ENCODE measurements at regions not wholly inside any gene's neighbourhood (a gene's known extent, or its start where the extent isn't known, plus 50 kb on each side); places are given as distances from the start of the nearest gene placed in this dataset.

- no peaks in the 10 kb centered on the region for H3K27me3 ChIP-seq (ENCODE audit: control insufficient read depth in 3 of 3, insufficient read depth in 3 of 3, low read length in 2 of 3)
- ATAC-seq (ENCODE audit: insufficient read depth, low FRiP score) (no peak), DNase-seq (no peak)
- H3K9me3 ChIP-seq (ENCODE audit: control insufficient read depth in 4 of 4, insufficient read depth in 3 of 4, low read length in 3 of 4): peaks cover 0 to 9% (median 3%) of the 10 kb centered on the region in 4 donors
- H3K4me1 ChIP-seq (ENCODE audit: control insufficient read depth in 5 of 5, insufficient read depth in 5 of 5, low read length in 5 of 5): no peaks in the 10 kb centered on the region
- TF ChIP-seq CTCF (IDR thresholded peaks at IDR 0.05; ENCODE audit: control extremely low read depth, extremely low read depth): no peak
- H3K4me3 ChIP-seq: no peak overlapping the region
- H3K9ac ChIP-seq (ENCODE audit: insufficient read depth in 1 of 2, low read length in 2 of 2): no peak overlapping the region
- no peak overlapping the region for H3K27ac ChIP-seq (ENCODE audit: low read depth in 1 of 2, low read length in 1 of 2)
- H3K36me3 ChIP-seq (ENCODE audit: control insufficient read depth in 4 of 4, insufficient read depth in 4 of 4, low read length in 4 of 4): no peaks in the 10 kb centered on the region
These were observed 445.3 kb downstream of the HTR7 start for GRCh38 chr10:90412582-90412981.

GRCh38 chr10:90413196-90413595, 444.6 kb downstream of the HTR7 start:
- H3K27me3 ChIP-seq (ENCODE audit: control insufficient read depth in 3 of 3, insufficient read depth in 3 of 3, low read length in 2 of 3): no peaks in the 10 kb centered on the region
- H3K4me1 ChIP-seq (ENCODE audit: control insufficient read depth in 5 of 5, insufficient read depth in 5 of 5, low read length in 5 of 5): no peaks in the 10 kb centered on the region
- peaks cover 0 to 9% (median 3%) of the 10 kb centered on the region in 4 donors for H3K9me3 ChIP-seq (ENCODE audit: control insufficient read depth in 4 of 4, insufficient read depth in 3 of 4, low read length in 3 of 4)
- DNase-seq: no peak
- no peaks in the 10 kb centered on the region for H3K36me3 ChIP-seq (ENCODE audit: control insufficient read depth in 4 of 4, insufficient read depth in 4 of 4, low read length in 4 of 4)
- 64 to 81% methylated on average over 3 of the region's 3 CpGs for WGBS, 2 donors
- H3K4me3 ChIP-seq: no peak overlapping the region
- no peak overlapping the region for H3K27ac ChIP-seq (ENCODE audit: low read depth in 1 of 2, low read length in 1 of 2)
- no peak for TF ChIP-seq CTCF (IDR thresholded peaks at IDR 0.05; ENCODE audit: control extremely low read depth, extremely low read depth)
- no peak overlapping the region for H3K9ac ChIP-seq (ENCODE audit: insufficient read depth in 1 of 2, low read length in 2 of 2)
- no peak for ATAC-seq (ENCODE audit: insufficient read depth, low FRiP score)

- Histone ChIP-seq H3K9me3 (ENCODE audit: control insufficient read depth in 4 of 4, insufficient read depth in 3 of 4, low read length in 3 of 4) (peaks cover 0 to 5% (median 0%) of the 10 kb centered on the region in 4 donors), H3K4me3 (no peak overlapping the region), H3K4me1 (ENCODE audit: control insufficient read depth in 5 of 5, insufficient read depth in 5 of 5, low read length in 5 of 5) (peaks cover 0 to 2% (median 0%) of the 10 kb centered on the region in 5 donors), H3K9ac (ENCODE audit: insufficient read depth in 1 of 2, low read length in 2 of 2) (no peak overlapping the region), H3K27ac (ENCODE audit: low read depth in 1 of 2, low read length in 1 of 2) (no peak overlapping the region), H3K27me3 (ENCODE audit: control insufficient read depth in 3 of 3, insufficient read depth in 3 of 3, low read length in 2 of 3) (no peaks in the 10 kb centered on the region), H3K36me3 (ENCODE audit: control insufficient read depth in 4 of 4, insufficient read depth in 4 of 4, low read length in 4 of 4) (no peaks in the 10 kb centered on the region)
- no peak for DNase-seq
- 82 to 90% methylated on average over 3 of the region's 3 CpGs for WGBS, 2 donors
- no peak for TF ChIP-seq CTCF (IDR thresholded peaks at IDR 0.05; ENCODE audit: control extremely low read depth, extremely low read depth)
- no peak for ATAC-seq (ENCODE audit: insufficient read depth, low FRiP score)
These were observed 442.9 kb downstream of the HTR7 start for GRCh38 chr10:90414926-90415325.

GRCh38 chr10:90417029-90417428, 440.8 kb downstream of the HTR7 start:
- no peak for TF ChIP-seq CTCF (IDR thresholded peaks at IDR 0.05; ENCODE audit: control extremely low read depth, extremely low read depth)
- H3K36me3 ChIP-seq (ENCODE audit: control insufficient read depth in 4 of 4, insufficient read depth in 4 of 4, low read length in 4 of 4): no peaks in the 10 kb centered on the region

More at GRCh38 chr10:90417029-90417428, 440.8 kb downstream of the HTR7 start:
- no peak for ATAC-seq (ENCODE audit: insufficient read depth, low FRiP score)
- H3K4me1 ChIP-seq (ENCODE audit: control insufficient read depth in 5 of 5, insufficient read depth in 5 of 5, low read length in 5 of 5): peaks cover 0 to 2% (median 0%) of the 10 kb centered on the region in 5 donors
- H3K9ac ChIP-seq (ENCODE audit: insufficient read depth in 1 of 2, low read length in 2 of 2): no peak overlapping the region
- no peak overlapping the region for H3K4me3 ChIP-seq
- no peak for DNase-seq
- H3K27ac ChIP-seq (ENCODE audit: low read depth in 1 of 2, low read length in 1 of 2): no peak overlapping the region
- 50 to 53% methylated on average over 3 of the region's 3 CpGs for WGBS, 2 donors
- no peaks in the 10 kb centered on the region for H3K27me3 ChIP-seq (ENCODE audit: control insufficient read depth in 3 of 3, insufficient read depth in 3 of 3, low read length in 2 of 3)
- no peaks in the 10 kb centered on the region for H3K9me3 ChIP-seq (ENCODE audit: control insufficient read depth in 4 of 4, insufficient read depth in 3 of 4, low read length in 3 of 4)
